ENCODE measurements at regions not wholly inside any gene's neighbourhood (a gene's known extent, or its start where the extent isn't known, plus 50 kb on each side); places are given as distances from the start of the nearest gene placed in this dataset.

DNA sequence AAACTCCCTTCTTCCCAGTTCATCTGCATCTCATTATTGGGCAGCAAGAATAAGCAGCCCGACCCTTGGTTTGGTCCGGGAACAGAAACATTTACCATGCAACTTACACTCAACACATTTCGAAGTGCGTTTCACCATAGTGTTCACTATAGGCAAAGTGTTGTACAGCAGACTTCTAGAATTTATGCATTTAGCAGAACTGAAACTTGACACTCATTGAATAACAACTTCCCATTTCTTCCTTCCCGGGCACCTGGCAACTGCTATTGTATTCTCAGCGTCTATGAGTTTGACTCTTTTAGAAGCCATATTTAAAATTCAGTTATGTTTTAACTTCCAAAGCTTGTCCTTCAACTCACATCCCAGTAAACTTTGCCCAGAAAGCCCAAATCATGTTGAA is 840.6 kb downstream of the NLGN4X start:
- TF ChIP-seq CTCF (IDR thresholded peaks at IDR 0.05) = no peak
- no peak for TF ChIP-seq ZFX (IDR thresholded peaks at IDR 0.05; ENCODE audit: borderline replicate concordance)
